ENCODE measurements at regions not wholly inside any gene's neighbourhood (a gene's known extent, or its start where the extent isn't known, plus 50 kb on each side); places are given as distances from the start of the nearest gene placed in this dataset.

- DNase-seq: no peak
Measured at GRCh38 chr15:95822961-95823360, 507.5 kb upstream of the NR2F2 start.

GRCh38 chr15:95825208-95825607, 505.3 kb upstream of the NR2F2 start:
- no peak for DNase-seq

GRCh38 chr15:95825671-95826411, 504.7 kb upstream of the NR2F2 start:
- DNase-seq: no peak

DNA sequence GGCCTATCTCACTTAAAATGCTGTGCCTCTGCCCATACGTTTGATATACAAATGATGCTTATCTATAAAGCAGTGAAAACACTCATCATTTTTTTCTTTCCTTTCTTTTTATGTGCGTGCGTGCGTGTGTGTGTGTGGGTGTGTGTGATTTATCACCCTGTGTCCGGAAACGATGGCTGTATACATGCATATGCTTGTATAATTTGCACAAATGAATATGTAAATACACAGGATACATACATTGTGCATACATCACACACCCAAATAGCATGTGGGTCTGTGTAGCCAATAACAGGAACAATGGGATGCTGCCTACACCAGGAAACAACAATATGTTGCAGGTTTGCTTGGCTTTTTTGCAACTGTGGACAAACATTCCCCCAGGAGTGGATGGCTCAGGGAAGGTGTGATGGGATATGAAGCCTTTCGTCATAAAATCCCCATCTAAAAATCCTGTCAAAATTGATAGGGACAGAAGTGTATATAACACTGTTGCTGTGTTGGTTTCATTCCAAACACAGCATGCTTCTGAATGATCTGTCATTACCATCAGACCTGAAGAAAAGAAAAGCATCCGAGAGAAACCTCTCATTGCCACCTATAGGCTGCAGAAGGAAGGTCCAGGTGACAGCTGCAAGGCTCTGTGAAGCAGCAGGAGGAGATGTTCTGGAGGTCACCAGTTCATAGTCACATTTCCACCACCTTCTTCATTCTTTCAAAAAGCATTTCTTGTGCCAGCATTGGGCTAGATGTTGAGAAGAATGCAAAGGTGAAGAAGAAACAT, 503.9 kb upstream of the NR2F2 start:
- no peak for DNase-seq

DNA sequence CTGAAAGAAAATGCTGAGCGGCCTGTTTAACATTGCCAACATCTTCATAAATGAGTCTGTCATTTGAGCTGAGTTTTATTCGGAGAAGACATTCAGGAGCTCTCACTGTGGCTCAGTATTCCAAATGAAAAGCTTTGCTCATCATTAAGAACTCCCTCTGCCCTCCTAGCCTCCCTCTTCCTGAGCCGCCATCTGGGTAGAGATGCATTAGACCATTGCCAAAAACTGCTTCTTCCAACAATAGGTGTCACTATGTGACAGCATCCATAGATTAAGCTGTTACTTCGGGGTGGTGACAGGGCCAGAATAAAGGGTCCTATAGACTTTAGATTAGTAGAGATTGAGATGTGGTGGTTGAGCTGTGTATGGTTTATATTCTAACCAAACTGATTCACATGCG, 501.4 kb upstream of the NR2F2 start:
- no peak for DNase-seq

GRCh38 chr15:95830281-95830680, 500.2 kb upstream of the NR2F2 start:
- no peak for DNase-seq

DNA sequence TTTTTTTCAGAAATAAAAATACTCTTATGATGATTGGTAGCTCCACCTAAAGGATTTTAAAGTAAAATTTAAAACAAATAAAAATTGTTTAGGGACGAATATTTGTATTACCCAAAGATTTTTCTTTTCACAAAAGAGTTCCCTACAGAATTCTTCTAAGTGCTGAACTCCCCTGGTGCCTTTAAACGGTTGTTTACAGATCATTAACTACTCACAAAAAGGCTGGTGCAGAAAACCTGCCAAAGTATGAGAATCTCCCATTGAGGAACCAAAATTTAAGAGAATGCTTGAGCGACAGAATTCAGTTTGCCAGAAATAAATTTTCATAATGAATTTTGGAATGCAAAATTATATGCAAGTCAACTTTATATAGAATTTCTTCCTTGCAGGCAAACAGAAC, 497.8 kb upstream of the NR2F2 start:
- DNase-seq: no peak

- no peak for DNase-seq
Measured at GRCh38 chr15:95834028-95834804, 496.3 kb upstream of the NR2F2 start.

DNA sequence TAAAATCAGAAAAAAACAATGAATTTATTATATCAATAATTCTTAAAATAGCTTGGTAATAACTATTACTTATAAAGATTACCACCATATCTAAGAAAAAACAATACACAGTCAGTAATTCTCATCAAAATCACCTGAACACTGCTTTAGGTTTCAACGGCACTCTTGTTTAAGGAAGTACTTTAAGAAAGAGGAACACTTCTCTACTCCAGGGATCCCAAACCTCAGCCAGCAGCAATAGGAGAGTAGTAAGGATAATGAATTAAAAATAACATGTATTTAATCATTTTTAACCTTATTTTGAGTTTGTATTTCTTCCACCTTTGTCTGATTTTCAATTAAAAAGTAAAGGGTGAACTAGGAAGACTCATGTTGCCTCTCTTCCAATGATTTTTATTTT, 494.0 kb upstream of the NR2F2 start:
- DNase-seq: no peak

DNA sequence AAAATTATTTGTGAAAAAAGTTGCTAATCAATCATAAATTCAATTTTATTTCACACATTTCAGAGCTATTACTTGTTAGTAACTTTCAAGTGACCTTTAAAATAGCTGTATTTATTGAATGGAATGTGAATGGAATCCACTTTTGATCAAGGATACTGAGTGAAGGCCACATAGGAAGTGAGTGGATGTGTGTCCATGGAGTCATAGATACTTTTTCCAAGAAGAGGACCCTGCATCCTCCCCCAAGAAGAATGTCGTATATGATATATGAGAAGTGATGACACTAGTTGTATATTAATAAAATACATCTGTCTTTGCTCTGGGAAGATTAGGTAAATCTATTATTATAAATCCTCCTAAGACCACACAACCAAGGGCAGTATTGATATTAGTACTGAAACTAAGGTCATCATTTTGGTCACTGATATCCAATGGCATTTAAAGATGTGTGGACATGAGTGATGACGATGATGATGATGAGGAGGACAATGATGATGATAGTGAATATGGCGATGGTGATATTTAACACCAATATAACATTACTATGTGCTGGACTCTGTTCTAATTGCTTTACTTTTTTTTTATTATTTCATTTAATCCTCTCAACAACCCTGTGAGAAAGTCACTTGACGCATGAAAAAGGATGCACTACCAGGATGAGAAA, 493.0 kb upstream of the NR2F2 start:
- DNase-seq: no peak

- DNase-seq: no peak
Measured at GRCh38 chr15:95839367-95839782, 491.1 kb upstream of the NR2F2 start.

- DNase-seq: no peak
Measured at GRCh38 chr15:95840004-95840403, 490.5 kb upstream of the NR2F2 start.

GRCh38 chr15:95840855-95841254, 489.6 kb upstream of the NR2F2 start:
- DNase-seq: no peak

DNA sequence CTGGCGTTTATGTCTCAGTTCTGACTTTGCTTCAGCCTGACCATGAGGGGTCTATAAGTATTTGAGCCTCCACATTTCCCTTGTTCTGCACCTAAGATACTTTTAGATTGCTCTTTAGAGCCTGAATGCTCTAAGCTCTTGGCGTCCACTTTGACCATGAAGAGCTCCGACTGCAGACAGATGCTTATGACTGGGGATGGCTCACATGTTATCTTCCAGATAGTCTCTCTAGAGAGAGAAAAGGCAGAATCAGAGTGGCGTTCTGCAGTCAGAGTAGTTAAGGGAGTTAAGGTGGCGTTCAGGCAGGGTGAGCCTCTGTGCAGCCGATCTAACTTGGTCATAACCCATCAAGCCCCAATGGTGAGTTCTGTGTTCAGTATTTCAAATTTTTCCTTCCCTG, 487.9 kb upstream of the NR2F2 start:
- no peak for DNase-seq

DNA sequence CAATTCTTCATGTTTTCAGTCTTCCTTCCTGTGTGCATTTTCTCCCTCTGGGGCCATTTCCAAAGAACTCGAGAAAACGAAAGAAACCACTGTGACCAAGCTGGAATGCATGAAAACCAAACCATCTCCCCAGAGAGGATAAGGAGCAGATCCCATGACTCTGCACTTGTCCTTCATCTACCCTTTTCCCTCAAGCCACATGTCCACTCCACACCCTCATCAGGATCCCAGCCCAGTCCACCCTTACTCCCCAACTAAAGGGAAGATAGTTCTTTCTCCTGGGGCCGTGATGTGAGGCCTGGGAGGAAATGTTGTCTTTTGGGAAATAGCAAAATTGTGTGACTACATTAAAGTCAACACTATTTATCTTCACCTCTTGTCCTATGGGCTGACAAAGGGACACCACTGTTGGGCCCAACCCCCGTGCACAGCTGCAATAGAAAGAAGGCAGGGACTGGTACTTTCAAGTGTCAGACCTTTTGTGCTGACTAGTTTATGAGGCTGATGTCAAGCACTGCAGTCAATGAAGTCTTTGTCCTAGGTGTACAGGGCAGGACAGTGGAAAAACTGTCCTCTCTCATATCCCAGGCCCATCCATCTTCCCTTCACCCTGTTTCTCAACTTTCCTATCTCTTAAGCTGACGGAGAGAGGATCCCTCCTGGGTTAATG, 487.1 kb upstream of the NR2F2 start:
- DNase-seq: no peak

DNA sequence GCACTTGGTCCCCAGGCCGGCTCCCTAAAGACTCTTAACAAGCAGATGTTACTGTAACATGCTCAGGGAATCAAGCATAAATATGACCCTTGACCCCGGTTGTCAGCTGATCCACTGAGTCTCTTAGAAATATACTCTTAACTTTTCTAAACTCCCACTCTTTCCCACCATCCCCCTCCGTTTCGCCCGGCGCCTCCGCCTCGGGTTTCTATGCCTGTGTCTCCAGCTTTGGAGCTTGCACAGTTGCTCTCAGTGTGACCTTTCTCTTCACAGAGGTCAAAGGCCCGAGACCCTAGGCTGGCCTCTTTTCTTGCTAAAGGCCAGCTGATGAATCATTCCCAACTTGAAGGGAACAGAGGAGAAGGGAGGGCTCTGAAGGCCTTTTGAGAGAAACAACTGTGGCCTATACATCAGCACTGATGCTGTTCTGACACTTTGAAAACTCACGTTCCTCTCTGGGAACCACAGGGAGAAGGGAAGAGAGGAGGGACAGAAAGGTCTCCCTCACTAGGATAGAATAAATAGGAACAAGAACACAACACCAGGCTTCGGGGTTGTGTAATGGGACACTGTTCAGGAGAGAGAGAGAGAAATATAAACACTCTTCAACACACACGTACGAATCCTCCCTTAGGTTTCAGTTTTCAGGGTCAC, 484.5 kb upstream of the NR2F2 start:
- no peak for DNase-seq

- no peak for DNase-seq
Measured at GRCh38 chr15:95848126-95848525, 482.4 kb upstream of the NR2F2 start.

DNA sequence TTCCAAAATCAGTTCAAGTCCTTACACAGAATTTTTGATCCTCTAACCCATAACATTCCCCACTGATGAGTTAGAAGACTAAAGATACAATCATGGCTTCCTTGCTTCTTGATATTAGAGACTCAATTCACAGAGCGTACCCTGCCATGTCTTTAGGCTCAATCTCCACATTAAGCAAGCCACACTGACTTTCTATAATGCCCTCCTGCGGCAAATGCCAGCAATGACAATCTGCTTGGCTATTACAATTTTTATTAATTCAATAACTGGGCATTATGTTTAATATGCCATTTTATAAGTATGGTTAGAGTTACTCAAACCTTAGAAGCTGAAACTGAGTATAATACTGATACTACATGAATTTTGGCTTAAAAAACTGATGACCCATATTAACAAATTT, 479.7 kb upstream of the NR2F2 start:
- DNase-seq: no peak

DNA sequence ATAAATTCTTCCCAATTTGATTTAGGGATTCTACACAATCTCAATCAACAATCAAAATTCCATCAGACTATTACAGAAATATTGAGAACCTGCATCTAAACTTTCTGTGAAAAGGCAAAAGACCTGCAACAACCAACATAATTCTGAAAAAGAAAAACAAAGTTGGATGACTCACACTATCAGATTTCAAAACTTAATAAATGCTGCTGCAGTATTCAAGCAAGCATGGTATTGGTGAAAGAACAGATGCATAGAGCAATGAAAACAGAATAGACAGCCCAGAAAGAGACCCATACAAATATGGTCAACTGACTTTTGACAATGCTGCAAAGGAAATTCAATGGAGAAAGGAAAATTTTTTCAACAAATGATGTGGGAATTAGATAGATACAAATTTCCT, 477.1 kb upstream of the NR2F2 start:
- DNase-seq: no peak

DNA sequence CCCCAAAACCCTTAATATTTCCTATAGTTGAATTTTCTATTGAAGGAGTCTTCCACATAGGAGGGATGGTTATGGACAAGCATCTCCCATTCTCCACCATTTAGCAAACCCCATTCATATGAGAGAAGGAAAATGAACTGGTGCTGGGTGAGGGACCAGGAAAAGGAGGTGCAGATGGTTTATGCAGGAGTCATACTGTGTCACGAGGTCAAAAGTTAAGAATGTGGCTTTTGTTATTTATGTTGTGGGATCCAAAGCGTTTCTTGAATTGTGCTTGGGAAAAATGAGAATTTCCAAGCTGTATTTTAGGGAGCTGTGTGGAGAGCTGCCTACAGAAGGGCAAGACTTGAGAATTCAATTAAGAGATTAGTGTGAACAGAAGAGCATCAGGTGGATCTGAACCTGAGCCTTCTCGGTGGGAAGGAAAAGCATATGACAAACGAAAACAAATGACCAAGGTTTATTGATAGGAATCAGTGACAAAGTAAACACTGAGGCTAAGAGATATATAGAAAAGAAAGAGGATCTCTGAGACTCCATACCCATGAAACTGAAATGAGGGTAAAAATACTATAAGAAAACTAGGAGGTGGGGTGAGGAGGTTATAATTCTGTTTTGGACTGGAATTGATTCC, 473.3 kb upstream of the NR2F2 start:
- DNase-seq: no peak

- DNase-seq: no peak
Measured at GRCh38 chr15:95857758-95858157, 472.7 kb upstream of the NR2F2 start.

DNA sequence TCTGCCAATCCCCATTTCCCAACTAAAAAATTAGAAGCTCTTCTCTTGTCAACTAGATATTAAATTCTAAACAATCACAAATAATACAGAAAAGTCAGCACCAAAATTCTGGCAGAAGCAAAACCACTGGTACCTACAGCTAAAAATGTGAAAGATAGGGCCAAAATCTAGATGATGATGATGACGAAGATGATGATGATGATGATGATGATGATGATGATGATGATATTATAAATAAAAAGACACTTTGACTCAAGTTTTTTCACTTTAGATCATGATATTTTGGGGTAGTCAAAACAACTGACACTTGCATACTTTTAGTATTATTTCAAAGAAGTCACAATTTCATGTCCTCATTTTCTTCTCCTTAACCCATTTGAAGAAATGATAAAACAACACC, 470.1 kb upstream of the NR2F2 start:
- DNase-seq: no peak
